GM12892 (cell line): ENCODE measurements at regions not wholly inside any gene's neighbourhood (a gene's known extent, or its start where the extent isn't known, plus 50 kb on each side); places are given as distances from the start of the nearest gene placed in this dataset.

Experiments
- POLR2A ChIP-seq: IDR thresholded peaks from 2 replicates; pipeline ENCODE4 v1.6.1; 2011; ENCODE audit warnings: low read depth, low read length, control low read depth
- TAF1 ChIP-seq: IDR thresholded peaks from 2 replicates; pipeline ENCODE4 v1.6.1; 2011; ENCODE audit warnings: low read depth, mild to moderate bottlenecking, control low read depth, low read length, borderline replicate concordance

- TF ChIP-seq TAF1: no peak
- TF ChIP-seq POLR2A: no peak
Observed at GRCh38 chr6:67877288-67877687, 757.8 kb upstream of the ADGRB3 start.
